H1 (cell line): ENCODE measurements at regions not wholly inside any gene's neighbourhood (a gene's known extent, or its start where the extent isn't known, plus 50 kb on each side); places are given as distances from the start of the nearest gene placed in this dataset.

Experiments used
- BRCA1 ChIP-seq: IDR thresholded peaks from 2 replicates; pipeline ENCODE4 v1.6.1; 2012; ENCODE audit warnings: low read depth, low read length, improper control_type of control experiment
- SUZ12 ChIP-seq: fragments of 200-600 bp; sonication (generic); IDR thresholded peaks from 2 replicates; pipeline ENCODE4 v1.6.1; 2012; ENCODE audit warnings: mild to moderate bottlenecking, inconsistent platforms, low read length, moderate library complexity, mixed read lengths

DNA sequence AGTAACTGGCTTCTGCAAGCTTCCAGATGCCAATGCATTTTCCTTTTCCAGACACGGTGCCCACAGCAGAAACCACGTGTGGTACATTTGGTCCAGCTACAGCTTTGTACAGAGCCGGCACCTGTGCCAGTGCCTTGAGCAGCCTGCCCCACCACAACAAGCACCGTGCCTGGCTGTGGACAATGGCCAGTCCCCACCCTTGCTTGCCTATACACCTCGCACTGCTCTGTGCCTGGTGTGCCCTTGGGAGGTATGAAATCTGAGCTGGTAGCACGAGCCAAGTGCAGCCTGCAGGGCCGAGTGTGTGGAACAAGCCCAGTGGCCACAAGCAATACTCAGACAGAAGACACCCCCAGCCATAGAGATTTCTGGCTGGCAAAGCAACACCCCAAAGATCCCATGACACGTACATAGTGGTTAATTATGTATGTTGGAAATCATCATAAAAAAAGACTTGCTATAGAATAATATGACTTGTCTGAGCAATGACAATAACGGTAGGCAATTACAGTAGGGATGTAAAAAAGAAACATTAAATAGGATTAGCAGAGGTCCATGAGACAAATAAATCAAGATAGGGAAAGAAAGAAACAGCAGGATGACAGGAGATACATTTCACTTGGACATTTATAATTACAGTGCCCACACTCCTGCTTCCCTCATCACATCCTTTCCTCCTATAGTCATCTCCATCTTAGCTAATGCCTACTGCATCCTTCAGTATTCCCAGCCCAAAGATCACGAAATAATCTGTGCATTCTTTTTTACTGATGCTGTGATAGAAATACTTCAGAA lies 1399.5 kb downstream of the PCDH9 start (continued):
- TF ChIP-seq BRCA1 = no peak
- TF ChIP-seq SUZ12 = no peak
